HAP-1 (cell line): ENCODE measurements at regions not wholly inside any gene's neighbourhood (a gene's known extent, or its start where the extent isn't known, plus 50 kb on each side); places are given as distances from the start of the nearest gene placed in this dataset.
A peak's percentile ranks its signal among the peaks of the same experiment; 100 is the strongest.
"Not testable (repeated sequence)": the region's sequence is repeated elsewhere in the genome, so short reads cannot be mapped to it uniquely, and the experiment has no call there.

Source experiments
- DNase-seq, 2 experiments: peaks; one replicate each; pipeline ENCODE4 v3.0.0-alpha.2; 2016 to 2020; ENCODE audit warnings: low spot score in 2 of 2
- H3K27me3 ChIP-seq: fragments of 250-450 bp; sonication (Bioruptor Pico); 2 replicates; pipeline ENCODE4 v1.5.1; 2020; ENCODE audit warnings: low read depth, mild to moderate bottlenecking, moderate library complexity
- H3K36me3 ChIP-seq: fragments of 250-450 bp; sonication (Bioruptor Pico); replicated peaks from 2 replicates; pipeline ENCODE4 v1.5.1; 2020; ENCODE audit warnings: mild to moderate bottlenecking
- H3K4me1 ChIP-seq: fragments of 250-450 bp; sonication (Bioruptor Pico); 2 replicates; pipeline ENCODE4 v1.5.1; 2020; ENCODE audit warnings: mild to moderate bottlenecking
- H3K4me3 ChIP-seq: fragments of 250-450 bp; sonication (Bioruptor Pico); 2 replicates; pipeline ENCODE4 v1.5.1; 2020; ENCODE audit warnings: mild to moderate bottlenecking, moderate library complexity
- H3K9me3 ChIP-seq: fragments of 250-450 bp; sonication (Bioruptor Pico); 2 replicates; pipeline ENCODE4 v1.5.1; 2020; ENCODE audit warnings: mild to moderate bottlenecking, moderate library complexity
- in situ Hi-C: fragments of 300-500 bp; cut with MboI; formaldehyde crosslinking; loops from 3 replicates; pipeline ENCODE4 v1.14.3; 2020; ENCODE audit warnings: low sequenced_read_pairs, inconsistent platforms, mixed read lengths

DNA sequence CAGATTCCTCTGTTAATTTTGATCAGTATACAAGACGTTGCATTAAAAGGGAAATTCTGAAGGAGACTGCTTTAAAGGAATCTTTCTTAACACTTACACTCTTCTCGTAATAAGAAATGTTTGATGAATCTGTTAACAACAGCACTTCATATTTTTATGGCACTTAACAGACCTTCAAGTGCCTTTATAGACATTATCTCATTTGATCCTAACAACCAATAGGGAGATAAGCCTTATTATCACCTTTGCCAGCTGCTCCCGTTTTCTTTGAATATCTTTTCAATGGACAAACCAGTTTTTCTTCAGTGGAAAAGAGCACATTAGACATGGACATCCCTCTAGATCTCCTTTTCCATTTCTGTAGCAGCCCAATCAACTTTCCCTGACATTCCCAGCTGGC, 653.0 kb upstream of the FAM98A start:
- in situ Hi-C loops: no loop called here
- H3K4me1 ChIP-seq: no peaks in the 10 kb centered on the region

DNA sequence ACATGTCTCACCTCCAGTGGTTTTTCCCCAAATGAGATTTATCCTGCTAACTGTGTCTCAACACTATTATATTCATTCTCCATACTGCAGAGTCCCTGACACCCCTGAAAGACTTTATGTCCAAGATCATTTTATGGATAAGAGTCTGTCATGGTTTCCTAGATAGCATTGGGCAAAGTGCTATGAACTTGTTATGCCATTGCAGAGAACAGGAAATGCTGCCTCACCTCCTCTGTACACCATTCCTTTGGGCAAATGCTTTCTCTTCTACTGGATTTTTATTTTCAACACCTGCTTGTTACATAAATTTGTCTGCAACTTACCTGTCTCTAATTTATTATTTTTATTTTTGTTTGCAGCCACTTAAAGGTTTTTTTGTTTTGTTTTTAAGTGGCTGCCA, 652.5 kb upstream of the FAM98A start:
- Histone ChIP-seq H3K4me3 (no peak overlapping the region), H3K27me3 (no peaks in the 10 kb centered on the region), H3K9me3 (no peaks in the 10 kb centered on the region), H3K36me3 (no peaks in the 10 kb centered on the region), H3K4me1 (no peaks in the 10 kb centered on the region)
- DNase-seq: no peak
- in situ Hi-C loops: no loop called here

More for the DNA sequence above, 653.0 kb upstream of the FAM98A start:
- Histone ChIP-seq H3K9me3 (no peaks in the 10 kb centered on the region), H3K36me3 (no peaks in the 10 kb centered on the region), H3K4me3 (no peak overlapping the region), H3K27me3 (no peaks in the 10 kb centered on the region)
- DNase-seq: no peak

DNA sequence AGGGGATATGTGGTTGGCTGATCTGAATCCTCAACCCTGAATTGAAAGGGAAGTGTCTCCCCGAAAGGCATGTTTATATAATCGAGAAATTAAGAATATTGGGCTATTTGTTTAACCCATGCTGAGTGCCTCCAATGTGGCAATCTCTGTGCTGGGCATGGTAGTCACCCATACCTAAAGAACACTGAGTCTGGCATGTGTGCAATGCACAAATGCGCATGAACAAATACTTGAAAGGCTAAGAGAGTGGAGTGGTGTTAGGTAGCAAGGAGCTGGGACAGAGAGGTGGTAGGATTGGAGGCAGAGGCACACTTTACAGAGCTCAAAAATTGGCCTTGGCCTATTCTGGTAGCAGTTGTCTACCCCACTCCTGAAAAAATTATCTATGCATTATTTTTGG, 645.1 kb upstream of the FAM98A start:
- H3K4me1 ChIP-seq: no peaks in the 10 kb centered on the region
- in situ Hi-C loops: no loop called here
- DNase-seq: no peak
- no peak overlapping the region for H3K4me3 ChIP-seq
- no peaks in the 10 kb centered on the region for H3K9me3 ChIP-seq
- no peaks in the 10 kb centered on the region for H3K36me3 ChIP-seq
- H3K27me3 ChIP-seq: no peaks in the 10 kb centered on the region

DNA sequence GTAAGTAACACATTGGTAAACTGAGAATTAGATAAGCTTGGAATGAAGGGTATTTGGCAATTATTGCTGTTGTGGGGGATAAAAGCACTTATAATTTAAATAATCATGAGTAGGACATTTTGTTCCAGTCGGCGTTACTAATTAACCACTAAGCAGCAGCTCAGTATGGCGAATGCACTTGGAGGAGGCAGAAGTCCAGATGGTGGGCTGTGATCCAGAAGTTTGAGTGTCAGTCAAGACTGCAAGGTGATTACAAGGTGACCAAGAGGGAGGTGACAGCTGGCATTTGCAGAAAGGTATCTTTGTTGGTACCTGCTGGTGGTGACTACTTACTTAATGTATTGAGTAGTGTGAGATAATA, 643.6 kb upstream of the FAM98A start:
- H3K4me3 ChIP-seq: no peak overlapping the region
- H3K27me3 ChIP-seq: no peaks in the 10 kb centered on the region
- DNase-seq: no peak
- H3K4me1 ChIP-seq: no peaks in the 10 kb centered on the region
- H3K9me3 ChIP-seq: no peaks in the 10 kb centered on the region
- in situ Hi-C loops: no loop called here
- no peaks in the 10 kb centered on the region for H3K36me3 ChIP-seq

DNA sequence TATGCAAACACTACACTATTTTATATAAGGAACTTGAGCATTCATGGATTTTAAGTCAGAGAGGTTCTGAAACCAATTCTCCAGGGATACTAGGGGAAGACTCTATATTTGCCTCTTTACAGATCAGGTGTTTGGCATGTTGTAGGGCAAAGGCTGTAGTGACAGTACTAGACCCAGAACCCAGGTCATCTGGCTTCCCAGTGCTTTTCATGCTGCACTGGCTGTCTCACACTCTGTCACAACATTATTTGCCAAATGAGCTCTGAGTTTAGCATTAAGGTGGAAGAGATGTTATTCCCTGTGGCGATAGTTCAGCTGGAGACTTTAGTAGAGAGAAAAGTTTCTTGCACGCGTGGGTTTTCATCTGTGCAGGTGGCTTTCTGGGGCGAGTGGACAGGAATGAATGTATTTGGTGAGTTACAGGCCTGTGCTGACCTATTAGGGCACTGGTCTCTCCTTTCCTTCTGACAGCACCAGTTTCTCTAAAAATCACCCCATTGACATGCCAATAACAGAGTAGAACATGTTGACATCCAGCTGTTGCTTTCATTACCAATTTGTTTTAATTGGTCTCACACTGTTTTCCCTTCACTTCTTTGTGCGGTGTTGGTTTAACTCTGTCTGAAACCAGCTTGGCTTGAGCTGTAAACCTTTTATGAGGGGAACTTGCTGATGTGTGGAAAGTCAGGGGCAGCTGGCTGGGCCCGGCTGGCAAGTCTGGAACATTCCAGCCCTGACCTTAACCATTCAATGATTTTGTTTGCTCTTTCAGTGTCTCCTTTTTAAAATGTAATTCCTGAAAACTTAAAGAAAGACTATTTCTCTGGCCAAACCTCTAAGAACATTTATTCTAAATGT, 643.0 kb upstream of the FAM98A start:
- no peak for DNase-seq
- in situ Hi-C loops: no loop called here
- H3K27me3 ChIP-seq: no peaks in the 10 kb centered on the region
- H3K9me3 ChIP-seq: no peaks in the 10 kb centered on the region
- no peaks in the 10 kb centered on the region for H3K36me3 ChIP-seq
- no peaks in the 10 kb centered on the region for H3K4me1 ChIP-seq
- H3K4me3 ChIP-seq: no peak overlapping the region

DNA sequence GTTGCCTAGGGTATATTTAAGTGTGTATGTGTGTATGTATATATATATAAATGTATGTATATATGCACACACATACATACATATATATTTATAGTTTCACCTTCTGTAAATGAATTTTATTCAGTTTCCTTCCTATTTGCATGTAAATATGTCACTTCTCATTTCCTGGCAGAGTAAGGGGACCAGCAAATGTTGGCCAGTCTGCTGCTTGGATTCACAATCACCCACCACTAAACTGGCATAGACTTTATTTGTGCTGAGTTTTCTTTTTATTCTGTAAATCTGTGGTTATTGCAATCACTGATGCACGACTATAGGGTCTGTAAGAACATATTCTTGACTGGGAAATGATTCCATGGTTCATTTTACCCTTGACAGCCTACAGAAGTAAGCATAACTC, 640.4 kb upstream of the FAM98A start:
- no peaks in the 10 kb centered on the region for H3K9me3 ChIP-seq
- no peak overlapping the region for H3K4me3 ChIP-seq
- in situ Hi-C loops: no loop called here
- no peaks in the 10 kb centered on the region for H3K36me3 ChIP-seq
- DNase-seq: no peak
- no peaks in the 10 kb centered on the region for H3K27me3 ChIP-seq
- no peaks in the 10 kb centered on the region for H3K4me1 ChIP-seq

DNA sequence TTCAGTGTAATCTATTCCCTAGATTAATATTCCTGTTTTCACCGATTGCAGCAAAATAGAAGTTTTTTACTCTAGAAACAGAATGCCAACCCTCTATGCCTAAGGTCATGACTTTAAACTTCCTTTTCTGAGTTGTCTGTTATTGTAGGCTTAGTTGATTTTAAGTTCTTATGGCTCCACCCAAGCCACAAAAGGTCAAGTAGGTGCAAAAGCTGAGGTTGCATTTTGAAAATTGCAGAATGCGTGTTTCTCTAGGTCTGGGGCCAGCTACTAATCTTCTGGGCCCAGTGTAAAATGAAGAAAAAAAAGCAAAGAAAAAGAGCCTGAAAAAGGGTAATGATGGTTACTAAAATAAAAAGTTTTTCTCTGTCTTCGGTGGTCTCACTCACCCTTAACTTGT, 635.7 kb upstream of the FAM98A start:
- no peaks in the 10 kb centered on the region for H3K36me3 ChIP-seq
- in situ Hi-C loops: no loop called here
- no peak overlapping the region for H3K4me3 ChIP-seq
- no peaks in the 10 kb centered on the region for H3K4me1 ChIP-seq
- DNase-seq: no peak
- no peaks in the 10 kb centered on the region for H3K27me3 ChIP-seq
- H3K9me3 ChIP-seq: no peaks in the 10 kb centered on the region

DNA sequence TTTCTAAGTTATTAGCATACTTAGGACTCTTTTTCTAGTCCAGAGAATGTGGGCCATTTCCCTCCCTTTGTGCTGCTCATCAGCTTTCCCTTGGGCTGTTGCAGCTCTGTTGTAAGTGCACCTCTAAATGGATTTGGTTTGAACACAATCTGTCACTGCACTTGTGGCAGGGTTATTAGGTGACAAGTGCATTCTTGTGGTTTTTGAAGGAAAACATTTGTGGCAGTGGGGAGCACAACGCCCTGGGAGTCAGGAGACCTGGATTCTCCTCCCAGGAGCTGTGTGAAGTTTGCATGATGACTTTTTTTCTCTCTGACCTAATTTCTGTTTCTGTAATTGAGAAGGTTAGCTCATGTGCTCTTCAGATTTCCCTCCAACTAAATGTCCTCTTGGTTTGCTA, 630.9 kb upstream of the FAM98A start:
- no peak for DNase-seq
- Histone ChIP-seq H3K36me3 (no peaks in the 10 kb centered on the region), H3K4me3 (no peak overlapping the region), H3K4me1 (no peaks in the 10 kb centered on the region), H3K27me3 (no peaks in the 10 kb centered on the region), H3K9me3 (no peaks in the 10 kb centered on the region)
- in situ Hi-C loops: no loop called here

DNA sequence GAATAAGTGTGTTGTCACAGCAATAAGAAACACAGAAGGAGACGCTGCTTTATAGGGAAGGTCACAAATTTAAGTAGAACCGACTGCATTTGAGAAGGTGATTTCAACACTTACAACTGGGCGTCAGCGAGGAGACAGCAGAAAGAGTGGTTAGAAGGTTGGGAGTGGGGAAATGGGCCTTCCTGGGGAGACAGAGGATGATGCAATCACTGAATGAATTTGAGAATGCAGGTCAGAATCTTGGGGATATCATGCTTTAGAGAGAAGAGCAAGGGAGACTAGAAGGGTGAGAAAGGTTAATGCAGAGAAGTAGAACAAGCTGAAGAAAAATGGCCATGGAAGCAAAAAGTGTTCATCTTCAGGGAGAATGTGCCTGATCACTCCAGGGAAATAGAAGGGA, 616.1 kb upstream of the FAM98A start:
- DNase-seq: no peak
- peaks cover 1% of the 10 kb centered on the region; the same call in 1 of the 2 replicates for H3K9me3 ChIP-seq
- H3K4me1 ChIP-seq: no peaks in the 10 kb centered on the region
- H3K36me3 ChIP-seq: no peaks in the 10 kb centered on the region
- no peak overlapping the region for H3K4me3 ChIP-seq
- in situ Hi-C loops: no loop called here
- no peaks in the 10 kb centered on the region for H3K27me3 ChIP-seq

DNA sequence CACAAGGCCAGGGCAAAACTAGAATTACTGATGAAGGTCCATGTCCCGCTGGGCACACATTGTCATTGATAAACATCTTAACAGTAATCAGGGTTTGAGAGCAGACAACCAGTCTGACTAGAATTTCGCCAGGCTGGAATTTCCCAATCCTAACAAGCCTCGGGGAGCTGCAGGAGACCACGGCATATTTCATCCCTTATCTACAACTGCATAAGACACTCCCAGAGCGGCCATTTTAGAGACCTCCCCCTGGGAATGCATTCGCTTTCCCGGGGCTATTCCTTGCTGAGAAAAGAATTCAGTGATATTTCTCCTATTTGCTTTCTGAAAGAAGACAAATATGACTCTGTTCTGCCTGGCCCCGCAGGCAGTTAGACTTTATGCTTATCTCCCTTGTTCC, 611.3 kb upstream of the FAM98A start:
- H3K4me1 ChIP-seq, H3K4me3 ChIP-seq, in situ Hi-C loops, H3K27me3 ChIP-seq, H3K9me3 ChIP-seq, H3K36me3 ChIP-seq: not testable (repeated sequence)
- peak in 1 of 2 experiments; percentile 7 for DNase-seq

DNA sequence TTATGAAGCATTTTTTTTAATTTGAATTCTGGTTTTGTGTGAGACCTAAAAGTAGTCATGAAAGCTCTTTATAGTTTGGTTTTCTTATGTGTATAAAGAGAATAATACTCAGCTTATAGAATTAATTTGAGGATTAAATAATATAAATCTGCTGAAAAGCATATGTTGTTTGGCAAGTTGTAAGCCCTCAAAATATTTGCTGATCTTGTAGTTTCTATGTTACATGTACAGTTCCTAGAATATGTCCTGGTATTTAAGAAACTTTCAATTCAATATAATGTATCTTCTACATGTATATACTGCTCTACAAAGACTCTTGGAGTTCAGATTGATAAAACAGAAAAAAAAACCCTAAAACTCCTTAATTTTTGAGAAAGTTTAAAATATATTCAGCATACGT, 605.5 kb upstream of the FAM98A start:
- H3K4me1 ChIP-seq: no peaks in the 10 kb centered on the region
- no peaks in the 10 kb centered on the region for H3K9me3 ChIP-seq
- H3K4me3 ChIP-seq: no peak overlapping the region
- in situ Hi-C loops: no loop called here
- H3K36me3 ChIP-seq: no peaks in the 10 kb centered on the region
- H3K27me3 ChIP-seq: no peaks in the 10 kb centered on the region
- no peak for DNase-seq

DNA sequence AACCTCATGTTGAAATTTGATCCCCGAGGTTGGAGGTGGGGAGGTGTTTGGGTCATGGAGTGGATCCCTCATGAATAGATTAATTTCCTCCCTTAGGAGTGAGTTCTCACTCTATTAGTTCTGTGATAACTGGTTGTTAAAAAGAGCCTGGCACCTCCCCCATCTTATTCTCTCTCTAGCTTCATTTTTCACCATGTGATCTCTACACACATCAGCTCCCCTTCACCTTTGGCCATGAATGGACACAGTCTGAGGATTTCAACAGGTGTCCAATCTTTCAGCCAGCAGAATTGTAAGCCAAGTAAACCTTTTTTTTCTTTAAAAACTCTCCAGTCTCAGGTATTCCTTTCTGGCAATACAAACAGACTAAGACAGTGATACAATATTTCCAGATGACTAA, 602.0 kb upstream of the FAM98A start:
- in situ Hi-C loops: no loop called here
- Histone ChIP-seq H3K4me3 (no peak overlapping the region), H3K4me1 (no peaks in the 10 kb centered on the region), H3K9me3 (no peaks in the 10 kb centered on the region), H3K36me3 (no peaks in the 10 kb centered on the region), H3K27me3 (no peaks in the 10 kb centered on the region)
- no peak for DNase-seq

DNA sequence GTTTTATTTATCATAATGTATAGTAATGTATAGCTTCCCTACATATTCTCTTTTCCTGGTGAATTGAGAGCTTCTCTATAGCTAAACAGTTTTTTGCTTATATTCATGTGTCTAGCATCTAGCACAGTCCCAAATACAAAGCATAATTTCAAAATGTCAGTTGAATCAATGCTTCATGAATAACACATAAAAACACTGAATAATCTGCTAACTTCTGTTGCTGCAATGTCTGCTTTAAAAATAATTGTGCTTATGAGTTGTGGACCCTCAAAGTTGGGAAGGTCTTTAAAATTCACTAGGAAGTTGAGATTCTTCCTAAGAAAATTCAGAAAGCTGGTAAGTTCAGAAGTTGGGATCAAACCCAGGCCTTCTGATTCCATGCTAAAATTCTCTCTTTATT, 600.9 kb upstream of the FAM98A start:
- DNase-seq: no peak
- in situ Hi-C loops: no loop called here
- Histone ChIP-seq H3K4me1 (no peaks in the 10 kb centered on the region), H3K9me3 (no peaks in the 10 kb centered on the region), H3K4me3 (no peak overlapping the region), H3K36me3 (no peaks in the 10 kb centered on the region), H3K27me3 (no peaks in the 10 kb centered on the region)

DNA sequence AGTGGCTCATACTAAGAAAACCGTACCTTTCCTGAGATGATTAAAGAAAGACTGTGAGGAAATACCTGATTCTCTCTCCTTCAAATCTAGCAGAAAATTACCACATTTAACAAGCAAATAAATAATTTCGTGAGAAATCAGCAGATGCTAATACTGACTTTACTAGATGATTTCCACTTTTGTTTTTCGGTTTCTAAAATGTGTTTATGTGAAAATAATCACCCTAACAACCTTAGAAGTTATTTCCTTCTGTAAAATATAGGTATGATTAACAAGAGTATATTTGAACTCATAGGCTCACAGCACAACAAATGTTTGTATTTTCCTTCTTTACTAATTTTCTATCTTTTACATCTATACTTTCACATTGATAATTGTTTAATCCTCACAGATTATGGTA, 594.1 kb upstream of the FAM98A start:
- in situ Hi-C loops: no loop called here
- Histone ChIP-seq H3K36me3 (no peaks in the 10 kb centered on the region), H3K4me3 (no peak overlapping the region), H3K9me3 (no peaks in the 10 kb centered on the region), H3K4me1 (no peaks in the 10 kb centered on the region), H3K27me3 (no peaks in the 10 kb centered on the region)
- no peak for DNase-seq
